GM19025 (cell line): ENCODE measurements at regions not wholly inside any gene's neighbourhood (a gene's known extent, or its start where the extent isn't known, plus 50 kb on each side); places are given as distances from the start of the nearest gene placed in this dataset.
"Not testable (repeated sequence)": the region's sequence is repeated elsewhere in the genome, so short reads cannot be mapped to it uniquely, and the experiment has no call there.

Experiments used
- ATAC-seq: cut with Tn5 transposase; IDR thresholded peaks from one replicate; pipeline ENCODE4 v1.9.1; 2021; ENCODE audit warnings: mild to moderate bottlenecking, low read depth, moderate library complexity; ENCODE audit not compliant: unreplicated experiment

GRCh38 chr6:112503091-112503596 is 156.0 kb downstream of the RFPL4B start:
- no peak for ATAC-seq

DNA sequence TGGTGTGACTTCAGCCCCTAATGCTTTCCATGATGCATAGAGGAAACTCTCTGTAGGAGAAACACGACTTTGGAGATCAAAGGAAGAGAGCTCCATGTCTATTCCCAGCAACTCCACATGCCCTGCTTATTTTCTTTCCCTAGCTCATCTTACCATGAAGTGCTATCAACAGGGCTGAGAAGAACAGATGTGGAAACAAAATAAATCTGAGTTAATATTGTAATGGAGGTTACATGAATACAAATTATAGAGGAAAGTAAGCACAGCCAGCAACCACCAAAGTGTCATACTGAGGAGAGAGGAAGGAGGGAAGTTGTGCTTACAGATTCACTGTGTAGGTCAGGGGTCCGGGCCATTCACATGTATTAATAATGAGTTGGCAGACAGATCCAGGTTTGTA is 157.5 kb downstream of the RFPL4B start:
- no peak for ATAC-seq

DNA sequence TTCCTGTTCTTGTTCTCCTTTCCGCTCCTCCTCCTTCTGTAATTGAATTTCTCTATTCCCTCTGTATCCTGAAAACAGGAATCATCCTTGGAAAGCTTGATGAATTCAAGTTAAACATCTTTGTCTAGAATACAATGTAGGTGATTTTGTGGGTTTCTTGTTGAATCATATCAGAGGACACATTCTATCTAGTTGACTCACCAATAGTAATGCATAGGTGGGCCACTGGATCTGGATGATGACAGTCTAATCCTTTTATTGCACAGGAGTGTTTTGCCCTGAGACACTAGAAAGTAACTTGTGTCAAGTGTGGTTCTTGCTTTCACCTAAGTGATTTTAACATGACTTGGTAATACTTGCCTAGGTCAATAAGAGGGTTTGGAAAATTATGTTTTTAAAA is 164.3 kb downstream of the RFPL4B start:
- ATAC-seq = no peak

DNA sequence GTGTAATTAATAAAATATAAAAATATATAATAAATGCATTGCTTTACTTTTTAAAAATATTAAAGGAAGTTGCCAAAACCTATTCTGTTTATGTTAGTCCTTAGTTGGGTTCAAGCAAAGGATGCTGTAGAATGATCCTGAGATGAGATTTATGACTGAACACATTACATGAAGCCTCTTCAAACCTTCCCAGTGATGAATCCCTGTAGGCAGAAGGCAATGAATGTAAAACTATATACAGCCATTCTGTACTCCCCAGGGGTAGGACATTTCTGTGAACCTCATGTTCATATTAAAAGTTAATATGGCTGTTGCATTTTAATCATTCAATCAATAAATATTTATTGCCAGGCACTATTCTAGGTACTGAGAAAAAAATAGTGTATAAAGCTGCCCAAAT is 166.0 kb downstream of the RFPL4B start:
- no peak for ATAC-seq

- ATAC-seq = no peak
These were observed 175.5 kb downstream of the RFPL4B start for GRCh38 chr6:112522587-112522986.

DNA sequence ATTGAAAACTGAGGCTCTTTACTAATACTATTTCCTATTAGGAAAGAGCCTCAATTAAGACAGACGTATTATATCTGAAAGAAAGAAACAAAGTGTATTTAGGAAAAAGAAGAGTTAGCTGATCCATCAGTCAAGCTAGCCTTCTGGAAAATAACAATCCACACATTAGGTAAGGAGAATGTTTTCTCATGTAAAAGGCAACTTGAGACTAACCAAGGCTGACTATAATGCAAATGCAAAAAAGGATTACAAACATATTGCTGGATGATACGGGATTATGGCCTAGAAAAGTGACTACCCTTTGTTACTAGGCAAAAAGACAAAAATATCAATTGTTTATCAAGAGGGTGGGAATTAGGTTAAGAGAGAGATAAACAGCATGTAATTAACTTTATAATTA is 176.9 kb downstream of the RFPL4B start:
- ATAC-seq = no peak

DNA sequence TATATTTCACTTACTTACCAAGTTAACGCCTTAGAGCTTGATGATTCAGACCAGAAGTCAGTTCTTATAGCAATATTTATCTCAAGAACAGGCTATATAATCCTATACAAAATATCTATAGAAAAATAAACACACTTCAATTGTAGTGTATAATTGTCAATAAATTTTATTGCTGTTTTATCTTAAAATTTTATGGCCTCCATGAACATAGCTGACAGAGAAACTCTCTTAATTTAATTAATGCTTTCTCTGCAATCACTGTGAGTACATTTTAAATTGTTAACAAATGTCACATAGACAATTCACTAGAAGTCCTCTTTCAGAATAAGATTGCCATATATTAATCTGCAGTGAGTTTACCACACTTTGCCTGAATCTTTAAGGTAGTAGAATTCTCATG is 178.6 kb downstream of the RFPL4B start:
- no peak for ATAC-seq

GRCh38 chr6:112526594-112526993 is 179.5 kb downstream of the RFPL4B start:
- ATAC-seq = no peak

DNA sequence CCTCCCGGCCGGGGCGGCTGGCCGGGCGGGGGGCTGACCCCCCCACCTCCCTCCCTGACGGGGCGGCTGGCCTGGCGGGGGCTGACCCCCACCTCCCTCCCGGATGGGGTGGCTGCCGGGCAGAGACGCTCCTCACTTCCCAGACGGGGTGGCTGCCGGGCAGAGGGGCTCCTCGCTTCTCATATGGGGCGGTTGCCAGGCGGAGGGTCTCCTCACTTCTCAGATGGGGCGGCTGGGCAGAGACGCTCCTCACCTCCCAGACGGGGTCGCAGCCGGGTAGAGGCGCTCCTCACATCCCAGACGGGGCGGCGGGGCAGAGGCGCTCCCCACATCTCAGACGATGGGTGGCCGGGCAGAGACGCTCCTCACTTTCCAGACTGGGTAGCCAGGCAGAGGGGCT is 181.2 kb downstream of the RFPL4B start:
- ATAC-seq = not testable (repeated sequence)

- no peak for ATAC-seq
These were observed 188.7 kb downstream of the RFPL4B start for GRCh38 chr6:112535816-112536215.

GRCh38 chr6:112539355-112539754 is 192.2 kb downstream of the RFPL4B start:
- no peak for ATAC-seq

DNA sequence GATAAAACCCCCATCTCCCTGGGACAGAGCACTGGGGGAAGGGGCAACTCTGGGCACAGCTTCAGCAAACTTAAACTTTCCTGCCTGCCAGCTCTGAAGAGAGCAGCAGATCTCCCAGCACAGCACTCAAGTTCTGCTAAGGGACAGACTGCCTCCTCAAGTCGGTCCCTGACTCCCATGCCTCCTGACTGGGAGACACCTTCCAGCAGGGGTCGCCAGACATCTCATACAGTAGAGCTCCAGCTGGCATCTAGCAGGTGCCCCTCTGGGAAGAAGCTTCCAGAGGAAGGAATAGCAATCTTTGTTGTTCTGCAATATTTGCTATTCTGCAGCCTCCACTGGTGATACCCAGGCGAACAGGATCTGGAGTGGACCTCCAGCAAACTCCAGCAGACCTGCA is 194.7 kb downstream of the RFPL4B start:
- not testable (repeated sequence) for ATAC-seq

DNA sequence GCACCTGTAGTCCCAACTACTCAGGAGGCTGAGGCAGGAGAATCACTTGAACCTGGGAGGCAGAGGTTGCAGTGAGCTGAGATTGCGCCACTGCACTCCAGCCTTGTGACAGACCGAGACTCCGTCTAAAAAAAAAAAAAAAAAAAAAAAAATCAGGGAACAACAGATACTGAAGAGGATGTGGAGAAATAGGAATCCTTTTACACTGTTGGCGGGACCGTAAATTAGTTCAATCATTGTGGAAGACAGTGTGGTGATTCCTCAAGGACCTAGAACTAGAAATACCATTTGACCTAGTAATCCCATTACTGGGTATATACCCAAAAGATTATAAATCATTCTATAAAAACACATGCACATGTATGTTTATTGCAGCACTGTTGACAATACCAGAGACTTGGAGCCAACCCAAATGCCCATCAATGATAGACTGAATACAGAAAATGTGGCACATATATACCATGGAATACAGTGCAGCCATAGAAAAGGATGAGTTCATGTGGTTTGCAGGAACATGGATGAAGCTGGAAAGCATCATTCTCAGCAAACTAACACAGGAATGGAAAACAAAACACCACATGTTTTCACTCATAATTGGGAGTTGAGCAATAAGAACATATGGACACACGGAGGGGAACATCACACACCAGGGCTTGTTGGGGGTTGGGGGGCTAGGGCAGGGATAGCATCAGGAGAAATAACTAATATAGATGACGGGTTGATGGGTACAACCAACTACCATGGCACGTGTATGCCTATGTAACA is 200.4 kb downstream of the RFPL4B start:
- ATAC-seq = not testable (repeated sequence)

GRCh38 chr6:112549749-112550148 is 202.6 kb downstream of the RFPL4B start:
- no peak for ATAC-seq

DNA sequence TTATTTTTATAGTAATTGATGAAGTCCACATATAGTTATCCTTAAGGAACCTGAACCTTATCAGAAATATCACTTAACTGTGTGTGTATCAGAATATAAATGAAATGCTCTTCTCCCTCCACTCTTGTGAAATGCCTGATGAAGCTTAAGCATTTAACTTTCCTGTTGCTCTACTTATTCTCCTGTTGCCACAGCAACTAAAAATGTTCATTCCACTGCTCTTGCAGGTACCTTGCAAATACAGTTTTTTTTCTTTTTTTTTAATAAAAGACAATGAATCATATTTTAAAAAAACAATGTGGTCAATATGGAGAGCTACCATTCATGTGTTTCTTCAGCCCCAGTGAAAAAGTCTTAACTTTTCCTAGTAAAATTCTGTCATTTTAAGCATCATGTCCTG is 210.3 kb downstream of the RFPL4B start:
- no peak for ATAC-seq

DNA sequence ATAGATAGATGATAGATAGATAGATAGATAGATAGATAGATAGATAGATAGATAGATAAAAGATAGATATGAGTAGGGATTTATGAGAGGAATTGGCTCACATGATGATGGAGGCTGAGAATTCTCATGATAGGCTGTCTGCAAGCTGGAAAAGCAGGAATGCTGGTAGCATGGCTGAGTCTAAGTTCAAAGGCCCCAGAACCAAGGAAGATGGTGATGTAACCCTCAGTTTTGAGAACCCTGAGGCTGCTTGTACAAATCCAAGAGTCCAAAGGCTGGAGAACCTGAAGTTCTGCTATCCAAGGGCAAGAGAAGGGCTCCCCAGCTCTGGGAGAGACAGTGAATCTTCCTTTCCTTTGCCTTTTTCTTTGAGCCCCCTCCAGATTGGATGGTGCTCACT is 210.8 kb downstream of the RFPL4B start:
- ATAC-seq = no peak

GRCh38 chr6:112560651-112561050 is 213.5 kb downstream of the RFPL4B start:
- ATAC-seq = no peak

DNA sequence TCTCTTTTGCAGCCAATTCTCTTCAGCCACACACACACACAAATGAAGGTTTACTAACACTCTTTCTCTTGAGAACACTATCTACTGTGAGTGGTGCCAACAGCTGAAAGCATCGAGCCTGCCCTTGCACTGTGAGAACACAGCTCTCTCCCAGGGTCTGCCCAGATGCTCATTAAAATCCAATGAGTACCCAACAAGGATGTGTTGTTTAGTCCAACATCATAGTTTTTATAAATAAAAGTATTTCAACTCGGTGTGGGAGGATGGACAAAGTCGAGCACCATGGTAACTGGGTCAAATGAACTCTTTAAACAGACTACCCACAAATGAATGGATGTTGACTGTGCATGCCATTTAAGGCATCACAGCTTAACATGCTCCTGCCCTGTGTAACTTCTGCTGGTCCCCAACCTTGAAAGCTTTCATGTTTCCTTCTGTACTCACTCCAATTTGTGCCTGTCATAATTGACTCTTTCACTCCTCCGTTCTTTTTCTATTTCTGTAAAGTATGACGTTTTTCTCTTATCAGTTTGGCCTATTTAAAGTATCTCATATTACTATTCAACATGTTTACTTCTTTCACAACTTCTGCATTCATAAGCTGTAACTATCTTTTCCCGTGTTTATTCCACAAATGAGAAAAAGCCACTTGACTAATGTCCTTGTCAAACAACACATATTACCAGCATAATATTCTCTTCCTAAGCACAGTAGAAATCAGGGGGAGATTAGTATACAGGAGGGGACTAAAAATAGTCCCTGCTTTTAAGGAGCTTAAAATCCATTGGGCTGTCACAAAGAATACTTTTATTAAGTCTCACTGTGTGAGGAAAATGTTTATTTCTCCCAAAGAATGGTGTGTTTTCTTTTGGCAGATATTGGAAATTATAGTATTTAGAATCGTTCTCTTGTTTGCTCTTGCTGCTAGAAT is 215.4 kb downstream of the RFPL4B start:
- no peak for ATAC-seq

DNA sequence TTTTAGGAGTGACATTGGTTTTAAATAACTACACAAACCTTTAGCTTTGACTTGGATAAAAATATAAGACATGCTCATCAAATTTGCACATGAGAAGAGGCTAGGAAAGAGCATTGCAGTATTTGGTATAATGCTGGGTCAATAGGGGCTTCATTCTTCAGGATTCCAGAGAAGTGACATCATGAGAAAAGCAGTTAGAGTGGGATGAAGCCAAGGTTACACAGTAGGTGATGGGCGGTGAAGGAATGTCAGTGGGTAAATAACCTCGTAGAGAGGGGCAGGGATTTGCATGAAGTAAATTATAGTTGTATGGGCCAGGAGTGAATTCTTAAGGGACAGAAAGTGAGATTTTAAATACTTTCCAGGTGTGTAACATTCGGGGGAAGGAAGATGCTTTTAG is 216.2 kb downstream of the RFPL4B start:
- ATAC-seq = no peak

DNA sequence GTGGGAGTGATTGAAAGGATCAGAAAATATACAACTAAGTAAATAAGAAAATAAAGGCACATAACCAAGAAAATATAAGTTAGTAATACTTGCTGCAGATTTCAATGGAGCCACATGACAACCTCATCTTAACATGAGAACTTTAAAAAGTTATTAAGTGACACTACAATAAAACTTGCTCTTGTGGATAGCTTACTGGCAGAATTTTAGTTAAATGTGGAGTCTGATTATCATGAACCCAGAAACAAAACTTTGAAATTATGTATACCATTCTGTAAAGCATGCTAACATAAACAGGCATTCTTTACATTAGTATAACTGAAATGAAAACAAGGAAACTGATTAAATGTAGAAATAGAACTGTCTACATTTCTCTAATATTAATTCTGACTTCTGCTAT is 220.9 kb downstream of the RFPL4B start:
- ATAC-seq = no peak

DNA sequence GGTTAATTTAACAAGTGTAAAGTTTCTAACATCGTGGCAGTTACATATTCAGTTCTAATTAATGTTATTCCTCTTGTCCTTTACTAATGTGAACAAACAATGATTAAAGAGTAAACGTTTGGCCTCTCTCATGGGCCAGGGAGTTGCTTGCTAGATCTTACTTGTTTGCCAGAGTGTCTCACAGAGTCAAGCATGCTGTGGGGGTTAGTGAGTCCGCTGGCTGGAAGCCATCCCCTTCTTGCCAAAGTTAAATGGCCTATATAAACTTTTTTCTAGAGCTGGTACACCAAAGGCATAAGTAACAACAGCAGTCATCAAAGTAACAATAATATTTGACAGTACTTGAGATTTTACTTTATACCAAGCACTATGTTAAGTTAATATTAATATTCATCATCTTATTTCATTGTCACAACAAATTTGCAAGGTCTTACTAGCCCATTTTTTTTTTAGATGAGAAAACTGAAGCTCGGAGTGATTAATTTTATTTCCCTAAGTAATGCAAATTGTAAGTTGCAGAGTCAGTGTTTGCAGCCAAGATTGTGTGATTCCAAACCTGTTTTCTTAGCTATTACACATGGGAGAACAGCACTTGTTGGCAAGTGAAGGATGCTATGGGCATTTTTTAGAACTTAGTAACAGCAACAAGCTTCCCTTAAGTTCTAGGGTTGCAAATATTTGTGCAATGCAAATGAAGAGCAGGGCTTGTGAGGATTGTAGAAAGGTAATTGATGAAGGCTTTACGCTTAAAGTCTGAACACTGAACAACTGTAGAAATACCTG is 224.5 kb downstream of the RFPL4B start:
- ATAC-seq = no peak
